H1 (cell line): ENCODE measurements at regions not wholly inside any gene's neighbourhood (a gene's known extent, or its start where the extent isn't known, plus 50 kb on each side); places are given as distances from the start of the nearest gene placed in this dataset.

Source experiments
- EP300 ChIP-seq, 2 experiments: IDR thresholded peaks; 1 replicate in 1 of 2; 2 replicates in 1 of 2; pipeline ENCODE4 v1.6.1; 2011 to 2012; ENCODE audit warnings: low read depth in 2 of 2, low read length in 2 of 2, mild to moderate bottlenecking in 2 of 2, borderline replicate concordance in 1 of 2, inconsistent platforms in 1 of 2, moderate library complexity in 1 of 2
- KDM1A ChIP-seq: fragments of 200-600, 300-600 bp; sonication (generic); IDR thresholded peaks from 2 replicates; pipeline ENCODE4 v1.7.1; 2016; ENCODE audit warnings: mild to moderate bottlenecking, low read length, borderline replicate concordance
- MAFK ChIP-seq: IDR thresholded peaks from 2 replicates; pipeline ENCODE4 v1.6.1; 2012; ENCODE audit warnings: low read depth, mild to moderate bottlenecking, improper control_type of control experiment, low read length
- POLR2A ChIP-seq, 2 experiments: IDR thresholded peaks; 1 replicate in 1 of 2; 2 replicates in 1 of 2; pipeline ENCODE4 v1.6.1; 2011; ENCODE audit warnings: low read depth in 2 of 2, low read length in 2 of 2, mild to moderate bottlenecking in 2 of 2; ENCODE audit errors: control extremely low read depth in 1 of 2
- POLR2AphosphoS5 ChIP-seq: IDR thresholded peaks from 2 replicates; pipeline ENCODE4 v1.6.1; 2011; ENCODE audit warnings: low read depth, low read length
- RAD21 ChIP-seq, 2 experiments: IDR thresholded peaks in 1 of 2; conservative IDR thresholded peaks in 1 of 2; 2 replicates each; pipeline ENCODE4 v1.6.1; 2011; ENCODE audit warnings: low read depth in 2 of 2, low read length in 2 of 2, improper control_type of control experiment in 1 of 2, inconsistent platforms in 1 of 2, mild to moderate bottlenecking in 1 of 2, moderate library complexity in 1 of 2
- RNF2 ChIP-seq: fragments of 200-900, 300-1000 bp; sonication (generic); IDR thresholded peaks from 2 replicates; pipeline ENCODE4 v1.7.1; 2016; ENCODE audit warnings: borderline replicate concordance, low read depth, mild to moderate bottlenecking, antibody characterized with exemption, low read length; ENCODE audit not compliant: poor library complexity, severe bottlenecking; ENCODE audit errors: missing control alignments
- SP1 ChIP-seq: IDR thresholded peaks from 2 replicates; pipeline ENCODE4 v1.6.1; 2011; ENCODE audit warnings: low read depth, low read length
- TF ChIP-seq, protein P1 (sequence below), 3 experiments: IDR thresholded peaks; 1 replicate in 2 of 3; 2 replicates in 1 of 3; pipeline versions ENCODE4 v1.5.1 to v1.6.1; 2011; ENCODE audit warnings: low read length in 3 of 3, mild to moderate bottlenecking in 3 of 3, inconsistent platforms in 2 of 3, low read depth in 1 of 3, moderate library complexity in 1 of 3; ENCODE audit not compliant: insufficient read depth in 1 of 3; ENCODE audit errors: control extremely low read depth in 1 of 3

DNA sequence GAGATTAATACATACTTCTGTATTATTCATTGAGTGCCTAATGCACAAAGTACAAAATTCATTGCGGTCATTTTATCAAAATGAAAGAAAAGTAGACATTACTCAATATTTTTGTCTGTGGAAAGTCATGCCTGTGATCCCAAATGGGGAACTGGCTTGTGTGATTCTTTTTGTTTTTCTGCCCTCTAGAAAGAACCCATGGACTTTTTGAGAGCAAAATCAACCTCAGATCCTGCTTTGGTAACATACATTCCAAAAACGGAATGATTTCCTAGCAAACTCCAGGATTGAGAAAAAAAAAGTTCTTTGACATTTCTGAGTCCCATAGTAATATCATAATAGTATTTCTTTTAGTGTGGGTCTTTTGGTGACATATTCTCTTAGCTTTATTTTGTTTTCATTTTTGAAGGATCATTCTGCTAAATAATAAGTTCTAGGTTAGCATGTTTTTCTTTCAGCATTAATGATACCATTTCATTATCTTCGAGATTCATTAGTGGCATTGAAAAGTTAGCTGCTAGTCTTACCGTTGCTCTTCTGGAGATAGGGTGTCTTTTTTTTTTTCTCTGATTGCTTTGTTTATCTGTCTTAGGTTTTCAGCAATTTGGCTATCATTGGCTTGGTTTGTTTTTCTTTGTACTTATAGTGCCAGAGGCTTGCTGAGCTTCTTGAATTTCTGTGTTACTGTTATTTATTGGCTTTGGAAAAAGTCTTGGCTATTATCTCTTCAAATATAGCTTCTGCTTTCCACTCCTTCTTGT is 102.4 kb upstream of the CSNK1A1L start:
- TF ChIP-seq POLR2AphosphoS5 (no peak), POLR2A (IDR thresholded peaks at IDR 0.05; ENCODE audit: control extremely low read depth in 1 of 2, low read depth in 2 of 2, low read length in 2 of 2) (no peak), EP300 (IDR thresholded peaks at IDR 0.05; ENCODE audit: borderline replicate concordance in 1 of 2, low read depth in 2 of 2, low read length in 2 of 2) (no peak), KDM1A (no peak), SP1 (no peak), MAFK (no peak), RAD21 (IDR thresholded peaks at IDR 0.05 in 1 of 2, conservative IDR thresholded peaks at IDR 0.05 in 1 of 2; ENCODE audit: low read depth in 2 of 2, low read length in 2 of 2) (no peak), RNF2 (no peak)
- TF ChIP-seq, protein P1, sequence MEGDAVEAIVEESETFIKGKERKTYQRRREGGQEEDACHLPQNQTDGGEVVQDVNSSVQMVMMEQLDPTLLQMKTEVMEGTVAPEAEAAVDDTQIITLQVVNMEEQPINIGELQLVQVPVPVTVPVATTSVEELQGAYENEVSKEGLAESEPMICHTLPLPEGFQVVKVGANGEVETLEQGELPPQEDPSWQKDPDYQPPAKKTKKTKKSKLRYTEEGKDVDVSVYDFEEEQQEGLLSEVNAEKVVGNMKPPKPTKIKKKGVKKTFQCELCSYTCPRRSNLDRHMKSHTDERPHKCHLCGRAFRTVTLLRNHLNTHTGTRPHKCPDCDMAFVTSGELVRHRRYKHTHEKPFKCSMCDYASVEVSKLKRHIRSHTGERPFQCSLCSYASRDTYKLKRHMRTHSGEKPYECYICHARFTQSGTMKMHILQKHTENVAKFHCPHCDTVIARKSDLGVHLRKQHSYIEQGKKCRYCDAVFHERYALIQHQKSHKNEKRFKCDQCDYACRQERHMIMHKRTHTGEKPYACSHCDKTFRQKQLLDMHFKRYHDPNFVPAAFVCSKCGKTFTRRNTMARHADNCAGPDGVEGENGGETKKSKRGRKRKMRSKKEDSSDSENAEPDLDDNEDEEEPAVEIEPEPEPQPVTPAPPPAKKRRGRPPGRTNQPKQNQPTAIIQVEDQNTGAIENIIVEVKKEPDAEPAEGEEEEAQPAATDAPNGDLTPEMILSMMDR (IDR thresholded peaks at IDR 0.05; ENCODE audit: control extremely low read depth in 1 of 3, insufficient read depth in 1 of 3, low read depth in 1 of 3, low read length in 3 of 3): no peak
